GM19397 (cell line): ENCODE measurements at regions not wholly inside any gene's neighbourhood (a gene's known extent, or its start where the extent isn't known, plus 50 kb on each side); places are given as distances from the start of the nearest gene placed in this dataset.
"Not testable (repeated sequence)": the region's sequence is repeated elsewhere in the genome, so short reads cannot be mapped to it uniquely, and the experiment has no call there.

Source experiments
- ATAC-seq: cut with Tn5 transposase; IDR thresholded peaks from one replicate; pipeline ENCODE4 v1.9.1; 2021; ENCODE audit warnings: mild to moderate bottlenecking, moderate library complexity; ENCODE audit not compliant: unreplicated experiment

GRCh38 chr4:101730291-101731117 lies 60.0 kb upstream of the BANK1 start:
- peak; percentile 83 for ATAC-seq

GRCh38 chr4:101727238-101727637 lies 63.3 kb upstream of the BANK1 start:
- no peak for ATAC-seq

GRCh38 chr4:101724093-101724492 lies 66.4 kb upstream of the BANK1 start:
- no peak for ATAC-seq

GRCh38 chr4:101718810-101719209 lies 71.7 kb upstream of the BANK1 start:
- ATAC-seq: no peak

- ATAC-seq: no peak
Observed at GRCh38 chr4:101711590-101712260, 78.8 kb upstream of the BANK1 start.

GRCh38 chr4:101710806-101711205 lies 79.7 kb upstream of the BANK1 start:
- no peak for ATAC-seq

- ATAC-seq: no peak
Observed at GRCh38 chr4:101708293-101709039, 82.1 kb upstream of the BANK1 start.

GRCh38 chr4:101707596-101707995 lies 82.9 kb upstream of the BANK1 start:
- ATAC-seq: no peak

GRCh38 chr4:101706535-101707057 lies 83.9 kb upstream of the BANK1 start:
- no peak for ATAC-seq

GRCh38 chr4:101701551-101701950 lies 89.0 kb upstream of the BANK1 start:
- no peak for ATAC-seq

- ATAC-seq: no peak
Observed at GRCh38 chr4:101699441-101700124, 90.9 kb upstream of the BANK1 start.

- ATAC-seq: no peak
Observed at GRCh38 chr4:101697266-101697665, 93.3 kb upstream of the BANK1 start.

- ATAC-seq: no peak
Observed at GRCh38 chr4:101696276-101697010, 94.1 kb upstream of the BANK1 start.

GRCh38 chr4:101695176-101695575 lies 95.4 kb upstream of the BANK1 start:
- no peak for ATAC-seq

- ATAC-seq: not testable (repeated sequence)
Observed at GRCh38 chr4:101694403-101694802, 96.1 kb upstream of the BANK1 start.

- ATAC-seq: peak; percentile 55
Observed at GRCh38 chr4:101693842-101694398, 96.6 kb upstream of the BANK1 start.

GRCh38 chr4:101689220-101689619 lies 101.3 kb upstream of the BANK1 start:
- ATAC-seq: no peak

GRCh38 chr4:101685126-101685525 lies 105.4 kb upstream of the BANK1 start:
- ATAC-seq: no peak

GRCh38 chr4:101682946-101683345 lies 107.6 kb upstream of the BANK1 start:
- no peak for ATAC-seq

- ATAC-seq: no peak
Observed at GRCh38 chr4:101678180-101678579, 112.3 kb upstream of the BANK1 start.
